ENCODE measurements at regions not wholly inside any gene's neighbourhood (a gene's known extent, or its start where the extent isn't known, plus 50 kb on each side); places are given as distances from the start of the nearest gene placed in this dataset.
"Not testable (repeated sequence)": the region's sequence is repeated elsewhere in the genome, so short reads cannot be mapped to it uniquely, and the experiment has no call there.

DNA sequence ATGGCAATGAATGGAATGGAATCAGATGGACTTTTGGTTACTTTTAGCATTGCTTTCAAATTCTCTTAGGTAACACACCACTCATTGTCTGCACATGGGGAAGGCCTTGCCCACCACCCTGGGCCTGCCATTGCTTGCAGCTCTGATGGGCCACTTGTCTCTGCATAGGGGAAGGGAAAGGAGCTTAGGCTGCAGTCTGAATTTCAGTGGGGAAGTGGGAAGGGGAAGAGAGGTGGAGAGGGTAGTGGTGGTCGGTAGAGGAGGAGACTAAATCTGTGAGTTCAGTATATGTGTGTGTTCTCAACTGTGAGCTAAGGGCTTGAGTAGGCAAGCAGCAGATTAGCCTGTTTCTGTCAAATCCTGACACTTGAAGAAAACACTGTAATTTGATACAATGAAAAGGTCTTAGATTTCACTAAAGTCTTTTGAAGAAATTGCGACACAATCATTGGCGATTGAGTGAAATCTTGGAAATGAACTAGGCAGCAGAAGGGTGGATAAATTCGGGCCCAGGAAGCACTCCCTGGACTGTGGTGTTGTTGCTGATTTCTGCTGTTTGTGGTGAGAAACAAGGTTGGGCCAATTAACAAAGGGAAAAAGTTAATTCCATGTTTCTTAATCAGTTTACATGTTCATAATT lies 80.6 kb downstream of the OTOR start:
- in situ Hi-C loops (cut with HindIII; ENCODE audit: low pct_unique_long_range_greater_than_20kb, low sequenced_read_pairs), result no loop called here
- TF ChIP-seq JUND (IDR thresholded peaks at IDR 0.05; ENCODE audit: low read depth), result no peak
- DNase-seq (ENCODE audit: low read depth in 1 of 2, low spot score in 1 of 2), result no peak

DNA sequence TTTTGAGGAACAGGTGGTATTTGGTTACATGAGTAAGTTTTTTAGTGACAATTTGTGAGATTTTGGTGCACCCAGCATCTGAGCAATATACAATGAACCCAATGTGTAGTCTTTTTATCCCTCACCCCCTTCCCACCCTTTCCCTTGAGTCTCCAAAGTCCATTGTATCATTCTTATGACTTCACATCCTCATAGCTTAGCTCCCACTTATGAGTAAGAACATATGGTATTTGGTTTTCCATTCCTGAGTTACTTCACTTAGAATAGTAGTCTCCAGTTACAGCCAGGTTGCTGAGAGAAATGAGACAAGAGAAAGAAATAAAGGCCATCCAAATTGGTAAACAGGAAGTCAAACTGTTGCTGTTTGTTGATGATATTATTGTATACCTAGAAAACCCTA lies 87.5 kb downstream of the OTOR start:
- DNase-seq (ENCODE audit: low read depth in 1 of 2, low spot score in 1 of 2); in situ Hi-C loops (cut with HindIII; ENCODE audit: low pct_unique_long_range_greater_than_20kb, low sequenced_read_pairs): not testable (repeated sequence)

GRCh38 chr20:16842486-16843120 lies 94.4 kb downstream of the OTOR start:
- in situ Hi-C loops (cut with HindIII; ENCODE audit: low pct_unique_long_range_greater_than_20kb, low sequenced_read_pairs), result no loop called here
- DNase-seq (ENCODE audit: low read depth in 1 of 2, low spot score in 1 of 2), result no peak
- TF ChIP-seq JUND (IDR thresholded peaks at IDR 0.05; ENCODE audit: low read depth), result no peak

DNA sequence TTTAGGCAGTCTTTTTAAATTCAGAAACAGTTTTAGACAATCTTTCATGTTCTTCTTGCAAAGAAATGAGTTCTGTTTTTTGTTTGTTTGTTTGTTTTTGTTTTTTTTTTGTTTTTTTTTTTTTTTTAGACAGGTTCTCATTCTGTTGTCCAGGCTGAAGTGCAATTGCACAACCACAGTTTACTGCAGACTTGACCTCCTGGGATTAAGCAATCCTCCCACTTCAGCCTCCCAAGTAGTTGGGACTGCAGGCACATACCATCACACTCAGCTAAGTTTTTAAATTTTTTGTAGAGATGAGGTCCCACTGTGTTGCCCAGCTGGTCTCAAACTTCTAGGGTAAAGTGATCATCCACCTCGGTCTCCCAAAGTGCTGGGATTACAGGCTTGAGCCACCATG lies 96.2 kb downstream of the OTOR start:
- in situ Hi-C loops (cut with HindIII; ENCODE audit: low pct_unique_long_range_greater_than_20kb, low sequenced_read_pairs), result no loop called here
- no peak for TF ChIP-seq JUND (IDR thresholded peaks at IDR 0.05; ENCODE audit: low read depth)
- no peak for DNase-seq (ENCODE audit: low read depth in 1 of 2, low spot score in 1 of 2)

DNA sequence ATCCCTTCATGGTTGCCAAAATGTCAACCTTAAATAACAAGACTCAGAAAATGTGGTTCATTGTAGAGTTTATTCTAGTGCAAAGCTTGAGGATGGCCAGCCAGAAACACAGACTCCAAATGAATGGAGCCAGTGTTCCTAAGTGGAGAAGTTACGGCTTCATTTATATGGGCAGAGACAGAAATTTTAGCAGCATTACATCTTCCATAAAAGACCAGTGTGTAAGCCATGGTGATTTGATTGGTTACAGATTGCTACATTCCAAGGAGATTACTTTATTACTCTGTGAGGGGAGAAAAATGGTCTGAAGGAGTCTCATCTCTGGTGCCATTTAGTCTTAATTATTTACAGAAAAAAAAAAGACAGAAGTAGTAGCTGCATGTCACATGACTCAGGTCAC lies 97.8 kb downstream of the OTOR start:
- in situ Hi-C loops (cut with HindIII; ENCODE audit: low pct_unique_long_range_greater_than_20kb, low sequenced_read_pairs), result no loop called here
- no peak for TF ChIP-seq JUND (IDR thresholded peaks at IDR 0.05; ENCODE audit: low read depth)
- no peak for DNase-seq (ENCODE audit: low read depth in 1 of 2, low spot score in 1 of 2)

- no peak for TF ChIP-seq JUND (IDR thresholded peaks at IDR 0.05; ENCODE audit: low read depth)
- in situ Hi-C loops (cut with HindIII; ENCODE audit: low pct_unique_long_range_greater_than_20kb, low sequenced_read_pairs), result no loop called here
Observed at GRCh38 chr20:16848061-16848460, 99.9 kb downstream of the OTOR start.

DNA sequence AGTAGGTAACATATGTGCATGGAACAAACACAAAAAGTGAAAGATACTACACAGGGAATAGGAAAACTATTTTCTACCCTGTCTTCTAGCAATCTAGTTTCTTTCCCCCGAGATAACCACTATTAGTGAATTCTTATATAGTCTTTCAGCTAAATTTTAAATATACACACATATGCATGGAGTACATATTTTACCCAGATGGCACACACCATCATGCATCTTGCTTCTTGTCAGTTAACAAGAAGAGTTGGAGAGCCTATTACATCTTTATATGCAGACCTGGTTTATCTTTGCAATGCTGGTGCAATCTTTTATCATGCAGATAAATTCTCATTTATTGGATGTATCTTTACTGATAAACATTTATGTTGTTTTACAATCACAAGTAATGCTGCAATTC lies 100.4 kb downstream of the OTOR start:
- no peak for TF ChIP-seq JUND (IDR thresholded peaks at IDR 0.05; ENCODE audit: low read depth)
- in situ Hi-C loops (cut with HindIII; ENCODE audit: low pct_unique_long_range_greater_than_20kb, low sequenced_read_pairs), result no loop called here
- no peak for DNase-seq (ENCODE audit: low read depth in 1 of 2, low spot score in 1 of 2)

More at GRCh38 chr20:16848061-16848460, 99.9 kb downstream of the OTOR start:
- no peak for DNase-seq (ENCODE audit: low read depth in 1 of 2, low spot score in 1 of 2)

DNA sequence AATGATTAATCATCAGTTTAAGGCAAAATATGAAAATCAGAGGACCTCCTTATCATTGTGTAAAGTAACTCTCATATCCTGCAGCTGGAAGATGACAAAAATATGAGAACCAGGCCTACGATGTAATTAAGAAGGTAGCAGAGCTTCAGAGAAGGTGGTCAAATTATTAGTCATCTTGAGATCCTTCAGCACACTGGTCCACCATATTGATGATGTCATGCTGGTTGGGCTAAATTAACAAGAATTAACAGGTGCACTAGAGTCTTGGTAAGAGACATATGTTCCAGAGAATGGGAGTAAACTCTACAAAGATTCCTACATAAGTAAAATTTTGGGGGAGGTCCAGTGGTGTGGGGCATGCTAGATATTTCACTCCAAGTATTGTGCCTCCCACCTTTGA lies 112.8 kb downstream of the OTOR start:
- TF ChIP-seq JUND (IDR thresholded peaks at IDR 0.05; ENCODE audit: low read depth), result no peak
- DNase-seq (ENCODE audit: low read depth in 1 of 2, low spot score in 1 of 2), result no peak
- in situ Hi-C loops (cut with HindIII; ENCODE audit: low pct_unique_long_range_greater_than_20kb, low sequenced_read_pairs), result no loop called here

DNA sequence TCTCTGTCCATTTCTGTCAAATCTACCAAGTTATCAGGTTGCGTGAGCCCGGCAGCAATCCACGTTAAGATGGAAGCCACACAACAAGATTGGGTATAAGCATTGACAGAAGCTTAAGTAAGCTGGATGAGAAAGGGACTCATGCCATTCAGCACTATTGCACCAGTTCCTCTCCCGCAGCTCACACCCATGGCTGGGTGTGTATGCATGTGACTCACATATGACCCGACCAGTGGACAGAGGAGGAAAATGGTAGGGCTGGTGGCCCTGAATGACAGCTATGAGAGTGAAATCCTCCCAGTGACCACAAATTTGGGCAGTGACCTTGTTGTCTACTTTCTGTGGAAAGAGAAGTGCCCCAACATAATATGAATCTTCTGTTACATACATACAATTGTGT lies 113.5 kb downstream of the OTOR start:
- in situ Hi-C loops (cut with HindIII; ENCODE audit: low pct_unique_long_range_greater_than_20kb, low sequenced_read_pairs), result no loop called here
- TF ChIP-seq JUND (IDR thresholded peaks at IDR 0.05; ENCODE audit: low read depth), result no peak
- DNase-seq (ENCODE audit: low read depth in 1 of 2, low spot score in 1 of 2), result no peak

GRCh38 chr20:16863303-16863702 lies 115.1 kb downstream of the OTOR start:
- in situ Hi-C loops (cut with HindIII; ENCODE audit: low pct_unique_long_range_greater_than_20kb, low sequenced_read_pairs), result no loop called here
- TF ChIP-seq JUND (IDR thresholded peaks at IDR 0.05; ENCODE audit: low read depth), result no peak
- DNase-seq (ENCODE audit: low read depth in 1 of 2, low spot score in 1 of 2), result no peak

DNA sequence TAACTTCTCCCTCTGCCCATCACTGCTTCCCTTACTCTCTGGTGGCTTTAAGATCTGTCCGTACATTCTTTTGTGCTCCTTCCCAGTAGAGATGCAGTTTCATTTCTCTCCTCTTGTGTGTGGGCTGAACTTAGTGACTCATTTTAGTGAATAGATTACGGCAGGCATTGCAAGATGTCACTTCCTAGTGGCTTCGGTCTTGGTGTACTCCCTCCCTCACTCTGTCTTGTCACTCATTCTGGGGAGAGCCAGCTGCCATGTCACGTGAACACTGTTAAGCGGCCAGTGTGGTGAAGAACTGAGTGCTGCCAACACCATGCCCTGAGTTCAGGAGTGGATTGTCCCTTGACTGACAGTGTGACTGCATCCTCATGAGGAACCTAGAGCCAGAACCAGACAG lies 115.9 kb downstream of the OTOR start:
- no peak for DNase-seq (ENCODE audit: low read depth in 1 of 2, low spot score in 1 of 2)
- no peak for TF ChIP-seq JUND (IDR thresholded peaks at IDR 0.05; ENCODE audit: low read depth)
- in situ Hi-C loops (cut with HindIII; ENCODE audit: low pct_unique_long_range_greater_than_20kb, low sequenced_read_pairs), result no loop called here

DNA sequence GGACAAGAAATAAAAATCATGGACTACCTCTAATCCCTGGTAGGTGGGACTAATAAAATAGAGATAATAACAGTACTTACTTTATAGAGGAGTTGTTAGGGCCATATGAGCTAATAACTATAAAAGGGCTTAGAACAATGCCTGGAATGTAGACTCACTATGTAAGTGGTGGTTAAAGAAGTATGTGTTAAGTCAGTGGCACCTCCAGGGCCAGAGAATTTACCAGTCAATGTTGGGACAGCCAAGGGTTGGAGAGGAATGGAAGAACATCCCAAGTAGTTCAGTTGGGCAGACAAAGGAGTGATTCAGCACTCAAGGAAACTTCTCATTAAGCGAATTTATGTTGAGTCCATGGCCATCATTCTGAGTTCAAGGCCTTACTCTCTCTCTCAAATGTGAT lies 116.8 kb downstream of the OTOR start:
- no peak for TF ChIP-seq JUND (IDR thresholded peaks at IDR 0.05; ENCODE audit: low read depth)
- DNase-seq (ENCODE audit: low read depth in 1 of 2, low spot score in 1 of 2), result no peak
- in situ Hi-C loops (cut with HindIII; ENCODE audit: low pct_unique_long_range_greater_than_20kb, low sequenced_read_pairs), result no loop called here

DNA sequence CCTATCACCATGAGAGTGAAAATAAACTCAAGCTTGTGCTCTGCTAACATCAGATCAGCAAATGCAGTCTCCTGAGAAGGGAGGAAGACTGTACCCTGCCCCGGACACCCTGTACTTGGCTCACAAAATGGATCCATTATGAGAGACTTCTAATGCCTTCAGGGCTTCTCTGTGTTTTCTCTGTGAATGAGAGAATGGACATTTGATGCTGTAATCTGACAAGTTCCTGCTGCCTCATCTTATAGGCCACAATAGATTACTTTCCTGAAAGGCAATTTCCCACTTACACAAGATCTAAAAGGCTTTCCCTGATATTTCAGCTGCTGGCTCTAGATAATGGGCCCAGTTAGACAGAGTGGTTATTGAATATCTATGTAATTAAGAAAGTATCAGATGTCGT lies 117.2 kb downstream of the OTOR start:
- TF ChIP-seq JUND (IDR thresholded peaks at IDR 0.05; ENCODE audit: low read depth), result no peak
- in situ Hi-C loops (cut with HindIII; ENCODE audit: low pct_unique_long_range_greater_than_20kb, low sequenced_read_pairs), result no loop called here
- DNase-seq (ENCODE audit: low read depth in 1 of 2, low spot score in 1 of 2), result no peak

DNA sequence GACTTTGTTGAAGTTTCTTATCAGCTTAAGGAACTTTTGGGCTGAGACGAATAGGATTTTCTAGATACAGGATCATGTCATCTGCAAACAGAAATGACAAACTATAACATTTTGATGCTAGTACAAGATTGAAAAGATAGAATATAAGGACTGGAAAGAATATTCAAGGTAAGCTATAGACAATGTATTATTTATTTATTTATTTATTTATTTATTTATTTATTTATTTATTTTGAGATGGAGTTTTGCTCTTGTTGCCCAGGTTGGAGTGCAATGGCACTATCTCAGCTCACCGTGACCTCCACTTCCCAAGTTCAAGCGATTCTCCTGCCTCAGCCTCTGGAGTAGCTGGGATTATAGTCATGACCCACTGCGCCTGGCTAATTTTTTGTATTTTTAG lies 125.0 kb downstream of the OTOR start:
- in situ Hi-C loops (cut with HindIII; ENCODE audit: low pct_unique_long_range_greater_than_20kb, low sequenced_read_pairs), result not testable (repeated sequence)

More for the DNA sequence above, 125.0 kb downstream of the OTOR start:
- not testable (repeated sequence) for DNase-seq (ENCODE audit: low read depth in 1 of 2, low spot score in 1 of 2)
